B cell (primary cell): ENCODE measurements at regions not wholly inside any gene's neighbourhood (a gene's known extent, or its start where the extent isn't known, plus 50 kb on each side); places are given as distances from the start of the nearest gene placed in this dataset.

ENCODE experiments used
- EZH2 ChIP-seq: IDR thresholded peaks from 2 replicates; pipeline ENCODE4 v1.6.1; 2012; ENCODE audit warnings: borderline replicate concordance, low read depth, mild to moderate bottlenecking, moderate library complexity, low read length; ENCODE audit not compliant: insufficient read depth, poor library complexity, severe bottlenecking
- TF ChIP-seq, protein P1 (sequence below): fragments of 200-600 bp; IDR thresholded peaks from one replicate; pipeline ENCODE4 v1.8.0; 2022; ENCODE audit warnings: antibody characterized with exemption, mild to moderate bottlenecking

DNA sequence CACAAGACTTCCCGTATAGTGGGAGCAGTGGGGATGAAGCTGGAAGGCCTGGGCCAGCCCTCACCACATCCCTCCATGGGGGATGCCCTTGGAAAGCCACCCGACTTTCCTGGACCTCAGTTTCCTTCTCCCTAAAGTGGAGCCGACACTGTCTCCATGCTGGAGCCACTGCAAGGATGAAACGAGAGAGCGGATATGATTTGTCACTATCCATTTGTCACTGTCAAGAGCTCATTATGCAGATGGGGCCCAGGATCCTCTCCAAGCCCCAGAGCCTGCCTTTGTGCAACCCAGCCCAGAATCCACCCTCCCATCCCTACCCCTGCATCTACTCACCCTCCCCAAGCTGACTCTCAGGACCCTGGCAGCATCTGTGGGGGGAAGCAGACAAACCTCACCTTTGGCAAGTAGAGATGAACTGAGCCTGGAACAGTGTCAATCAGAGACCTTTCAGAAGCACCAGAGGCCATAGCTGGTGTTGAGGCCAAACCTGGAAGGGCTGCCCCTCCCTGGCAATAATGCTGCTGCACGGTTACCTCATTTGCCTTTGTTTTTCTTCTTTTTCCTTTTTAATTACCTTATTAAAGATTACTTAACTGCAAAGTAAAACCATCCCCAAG, 287.7 kb upstream of the RTL1 start:
- TF ChIP-seq, protein P1, sequence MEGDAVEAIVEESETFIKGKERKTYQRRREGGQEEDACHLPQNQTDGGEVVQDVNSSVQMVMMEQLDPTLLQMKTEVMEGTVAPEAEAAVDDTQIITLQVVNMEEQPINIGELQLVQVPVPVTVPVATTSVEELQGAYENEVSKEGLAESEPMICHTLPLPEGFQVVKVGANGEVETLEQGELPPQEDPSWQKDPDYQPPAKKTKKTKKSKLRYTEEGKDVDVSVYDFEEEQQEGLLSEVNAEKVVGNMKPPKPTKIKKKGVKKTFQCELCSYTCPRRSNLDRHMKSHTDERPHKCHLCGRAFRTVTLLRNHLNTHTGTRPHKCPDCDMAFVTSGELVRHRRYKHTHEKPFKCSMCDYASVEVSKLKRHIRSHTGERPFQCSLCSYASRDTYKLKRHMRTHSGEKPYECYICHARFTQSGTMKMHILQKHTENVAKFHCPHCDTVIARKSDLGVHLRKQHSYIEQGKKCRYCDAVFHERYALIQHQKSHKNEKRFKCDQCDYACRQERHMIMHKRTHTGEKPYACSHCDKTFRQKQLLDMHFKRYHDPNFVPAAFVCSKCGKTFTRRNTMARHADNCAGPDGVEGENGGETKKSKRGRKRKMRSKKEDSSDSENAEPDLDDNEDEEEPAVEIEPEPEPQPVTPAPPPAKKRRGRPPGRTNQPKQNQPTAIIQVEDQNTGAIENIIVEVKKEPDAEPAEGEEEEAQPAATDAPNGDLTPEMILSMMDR, result no peak
- TF ChIP-seq EZH2, result no peak
